ENCODE measurements at regions not wholly inside any gene's neighbourhood (a gene's known extent, or its start where the extent isn't known, plus 50 kb on each side); places are given as distances from the start of the nearest gene placed in this dataset.
A peak's percentile ranks its signal among the peaks of the same experiment; 100 is the strongest.

- Histone ChIP-seq H3K4me1 (no peaks in the 10 kb centered on the region), H3K4me3 (no peak overlapping the region), H3K9me3 (replicated peaks) (no peaks in the 10 kb centered on the region), H3K27ac (no peak overlapping the region), H3K36me3 (no peaks in the 10 kb centered on the region), H3K27me3 (peaks cover 4% of the 10 kb centered on the region; the same call in 1 of the 2 replicates)
- DNase-seq, result no peak
These were observed 264.7 kb upstream of the TAC1 start for GRCh38 chr7:97466999-97467740.

DNA sequence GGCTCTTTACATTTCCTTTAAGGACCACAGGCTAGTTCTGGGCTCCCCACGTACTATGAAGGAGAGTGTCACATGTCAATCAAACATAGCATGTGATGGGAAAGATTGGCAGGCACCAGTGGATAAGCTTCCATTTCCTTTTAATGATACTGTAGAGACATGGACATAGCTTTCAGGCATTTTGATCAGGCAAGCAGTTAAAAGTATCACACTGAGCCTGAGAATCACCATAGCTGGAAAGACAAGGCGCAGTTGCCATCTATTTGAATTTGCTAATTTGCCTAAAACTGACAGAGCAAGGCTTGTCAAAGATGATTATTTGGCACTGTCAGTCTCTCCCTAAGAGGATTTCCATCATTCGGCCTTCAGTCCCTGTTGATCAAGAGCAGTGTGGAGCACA lies 263.4 kb upstream of the TAC1 start:
- H3K9me3 ChIP-seq (replicated peaks), result no peaks in the 10 kb centered on the region
- DNase-seq, result no peak
- H3K27me3 ChIP-seq, result peaks cover 4% of the 10 kb centered on the region; the same call in 1 of the 2 replicates
- H3K27ac ChIP-seq, result no peak overlapping the region
- H3K4me3 ChIP-seq, result no peak overlapping the region
- no peaks in the 10 kb centered on the region for H3K36me3 ChIP-seq
- H3K4me1 ChIP-seq, result no peaks in the 10 kb centered on the region

DNA sequence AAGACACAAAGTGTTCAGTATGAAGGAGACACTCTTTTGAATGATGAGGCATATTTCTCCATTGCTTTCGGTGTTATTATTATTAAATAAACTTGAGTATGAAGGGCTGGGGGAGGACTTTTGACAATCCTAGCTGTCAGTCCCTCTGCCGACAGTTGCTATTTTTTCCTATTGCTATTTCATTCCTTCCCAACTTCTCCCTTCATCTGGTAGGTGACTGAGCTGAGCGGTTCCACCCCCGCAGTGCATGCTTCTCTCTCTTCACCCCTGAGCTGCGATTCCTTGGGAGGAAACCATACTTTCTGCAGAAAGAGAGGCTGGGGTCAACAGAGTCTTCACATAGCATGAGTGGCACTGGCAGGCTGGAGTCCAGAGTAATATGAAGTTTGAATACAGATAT lies 261.2 kb upstream of the TAC1 start:
- no peaks in the 10 kb centered on the region for H3K4me1 ChIP-seq

GRCh38 chr7:97471491-97471890 lies 260.4 kb upstream of the TAC1 start:
- Histone ChIP-seq H3K36me3 (no peaks in the 10 kb centered on the region), H3K27ac (no peak overlapping the region), H3K27me3 (no peaks in the 10 kb centered on the region; the same call in 1 of the 2 replicates), H3K9me3 (replicated peaks) (no peaks in the 10 kb centered on the region), H3K4me3 (no peak overlapping the region), H3K4me1 (no peaks in the 10 kb centered on the region)
- DNase-seq, result no peak

More for the DNA sequence above, 261.2 kb upstream of the TAC1 start:
- H3K4me3 ChIP-seq, result no peak overlapping the region
- no peaks in the 10 kb centered on the region for H3K36me3 ChIP-seq
- no peaks in the 10 kb centered on the region for H3K9me3 ChIP-seq (replicated peaks)
- no peak for DNase-seq
- no peak overlapping the region for H3K27ac ChIP-seq
- H3K27me3 ChIP-seq, result peaks cover 4% of the 10 kb centered on the region; the same call in 1 of the 2 replicates

GRCh38 chr7:97479740-97480290 lies 252.1 kb upstream of the TAC1 start:
- H3K4me1 ChIP-seq, result peaks cover 15% of the 10 kb centered on the region
- no peak overlapping the region for H3K27ac ChIP-seq
- H3K36me3 ChIP-seq, result no peaks in the 10 kb centered on the region
- peak; percentile 11 to 52 for DNase-seq
- H3K4me3 ChIP-seq, result no peak overlapping the region
- no peaks in the 10 kb centered on the region; the same call in 1 of the 2 replicates for H3K27me3 ChIP-seq
- H3K9me3 ChIP-seq (replicated peaks), result no peaks in the 10 kb centered on the region

GRCh38 chr7:97480772-97481390 lies 251.0 kb upstream of the TAC1 start:
- Histone ChIP-seq H3K4me3 (no peak overlapping the region), H3K27me3 (no peaks in the 10 kb centered on the region; the same call in 1 of the 2 replicates), H3K27ac (no peak overlapping the region), H3K36me3 (no peaks in the 10 kb centered on the region), H3K4me1 (peaks cover 15% of the 10 kb centered on the region), H3K9me3 (replicated peaks) (no peaks in the 10 kb centered on the region)
- DNase-seq, result peak; percentile 8 to 50

GRCh38 chr7:97495487-97495886 lies 236.4 kb upstream of the TAC1 start:
- H3K4me3 ChIP-seq, result no peak overlapping the region
- H3K4me1 ChIP-seq, result no peaks in the 10 kb centered on the region
- no peaks in the 10 kb centered on the region for H3K36me3 ChIP-seq
- no peak overlapping the region for H3K27ac ChIP-seq
- no peaks in the 10 kb centered on the region for H3K9me3 ChIP-seq (replicated peaks)
- peaks cover 3% of the 10 kb centered on the region; the same call in 1 of the 2 replicates for H3K27me3 ChIP-seq
- no peak for DNase-seq

GRCh38 chr7:97499204-97499603 lies 232.7 kb upstream of the TAC1 start:
- no peaks in the 10 kb centered on the region; the same call in 1 of the 2 replicates for H3K27me3 ChIP-seq
- no peaks in the 10 kb centered on the region for H3K4me1 ChIP-seq
- H3K4me3 ChIP-seq, result no peak overlapping the region
- DNase-seq, result peak; percentile 29 to 62
- H3K27ac ChIP-seq, result no peak overlapping the region
- H3K36me3 ChIP-seq, result no peaks in the 10 kb centered on the region
- H3K9me3 ChIP-seq (replicated peaks), result no peaks in the 10 kb centered on the region

GRCh38 chr7:97503367-97504094 lies 228.4 kb upstream of the TAC1 start:
- no peak overlapping the region for H3K4me3 ChIP-seq
- no peaks in the 10 kb centered on the region for H3K4me1 ChIP-seq
- H3K27me3 ChIP-seq, result peaks cover 6% of the 10 kb centered on the region; the same call in 1 of the 2 replicates
- DNase-seq, result no peak
- H3K36me3 ChIP-seq, result no peaks in the 10 kb centered on the region
- no peaks in the 10 kb centered on the region for H3K9me3 ChIP-seq (replicated peaks)
- no peak overlapping the region for H3K27ac ChIP-seq

GRCh38 chr7:97506728-97507127 lies 225.2 kb upstream of the TAC1 start:
- Histone ChIP-seq H3K4me3 (no peak overlapping the region), H3K27me3 (peaks cover 11% of the 10 kb centered on the region; the same call in 1 of the 2 replicates), H3K27ac (no peak overlapping the region), H3K36me3 (no peaks in the 10 kb centered on the region), H3K9me3 (replicated peaks) (no peaks in the 10 kb centered on the region), H3K4me1 (no peaks in the 10 kb centered on the region)
- DNase-seq, result no peak

GRCh38 chr7:97512441-97513207 lies 219.3 kb upstream of the TAC1 start:
- H3K4me3 ChIP-seq, result no peak overlapping the region
- H3K36me3 ChIP-seq, result no peaks in the 10 kb centered on the region
- H3K9me3 ChIP-seq (replicated peaks), result no peaks in the 10 kb centered on the region
- no peak for DNase-seq
- H3K4me1 ChIP-seq, result no peaks in the 10 kb centered on the region
- no peak overlapping the region for H3K27ac ChIP-seq
- H3K27me3 ChIP-seq, result peaks cover 7% of the 10 kb centered on the region

DNA sequence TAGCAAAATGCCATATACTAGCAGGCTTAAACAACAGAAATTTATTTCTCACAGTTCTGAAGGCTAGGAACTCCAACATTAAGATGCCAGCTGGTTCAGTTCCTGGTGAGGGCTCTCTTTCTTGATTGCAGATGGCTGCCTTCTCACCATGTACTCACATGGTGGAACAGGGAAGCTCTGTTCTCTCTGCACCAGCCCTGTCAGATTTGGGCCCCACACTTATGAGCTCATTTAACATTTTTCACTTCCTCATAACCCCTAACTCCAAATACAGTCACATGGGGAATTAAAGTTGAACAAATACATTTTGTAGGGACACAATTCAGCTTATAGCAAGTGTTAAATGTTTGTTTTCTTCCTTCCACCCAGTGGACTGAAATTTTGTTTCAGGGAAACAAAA lies 218.6 kb upstream of the TAC1 start:
- Histone ChIP-seq H3K4me1 (no peaks in the 10 kb centered on the region), H3K9me3 (replicated peaks) (no peaks in the 10 kb centered on the region)

DNA sequence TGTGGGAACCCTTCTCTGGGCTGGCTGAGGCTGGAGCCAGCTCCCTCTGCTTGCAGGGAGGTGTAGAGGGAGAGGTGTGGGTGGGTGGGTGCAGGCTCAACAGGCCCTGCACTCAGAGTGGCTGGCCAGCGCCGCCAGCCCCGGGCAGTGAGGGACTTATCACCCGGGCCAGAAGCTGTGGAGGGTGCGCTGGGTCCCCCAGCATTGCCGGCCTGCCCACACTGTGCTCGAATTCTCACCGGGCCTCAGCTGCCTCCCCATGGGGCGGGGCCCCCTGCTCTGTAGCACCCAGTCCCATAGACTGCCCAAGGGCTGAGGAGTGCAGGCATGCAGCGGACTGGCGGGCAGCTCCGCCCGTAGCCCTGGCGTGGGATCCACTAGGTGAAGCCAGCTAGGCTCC lies 190.7 kb upstream of the TAC1 start:
- Histone ChIP-seq H3K36me3 (no peaks in the 10 kb centered on the region), H3K4me3 (no peak overlapping the region), H3K4me1 (no peaks in the 10 kb centered on the region), H3K27ac (no peak overlapping the region), H3K9me3 (replicated peaks) (no peaks in the 10 kb centered on the region), H3K27me3 (no peaks in the 10 kb centered on the region)
- DNase-seq, result no peak

More for the DNA sequence above, 218.6 kb upstream of the TAC1 start:
- Histone ChIP-seq H3K27me3 (peaks cover 12% of the 10 kb centered on the region), H3K27ac (no peak overlapping the region), H3K36me3 (no peaks in the 10 kb centered on the region), H3K4me3 (no peak overlapping the region)
- no peak for DNase-seq

- no peak for DNase-seq
- Histone ChIP-seq H3K27me3 (no peaks in the 10 kb centered on the region), H3K36me3 (no peaks in the 10 kb centered on the region), H3K27ac (no peak overlapping the region), H3K4me1 (no peaks in the 10 kb centered on the region), H3K4me3 (no peak overlapping the region), H3K9me3 (replicated peaks) (0 out of 2 replicates have a peak, but pooled peaks cover 3% of the 10 kb centered on the region)
These were observed 175.9 kb upstream of the TAC1 start for GRCh38 chr7:97555857-97556421.
